Heart left ventricle (tissue), 13 donors: ENCODE measurements at regions not wholly inside any gene's neighbourhood (a gene's known extent, or its start where the extent isn't known, plus 50 kb on each side); places are given as distances from the start of the nearest gene placed in this dataset.

Experiments
- CTCF ChIP-seq, 12 donors: fragments of 200-600 bp; sonication (generic) in 4 of 12; IDR thresholded peaks; one replicate each; pipeline versions ENCODE4 v1.5.0 to v1.8.0; 2018 to 2022; ENCODE audit warnings: antibody characterized with exemption in 12 of 12, mild to moderate bottlenecking in 5 of 12
- POLR2A ChIP-seq, 2 donors: fragments of 450-650 bp; IDR thresholded peaks; one replicate each; pipeline ENCODE4 v1.6.1; 2017; ENCODE audit warnings: antibody characterized with exemption in 2 of 2, mild to moderate bottlenecking in 2 of 2, moderate library complexity in 2 of 2
- donor health status: ischemic (EF 13 %, LVEDD 7.1; RV severe dilation, severe dysfunction).
- donor health status: DM: no; HTN: yes; CAD: no.
- donor health status: DM: no; HTN: no; CAD: no.
- donor health status: ischemic (EF 25% LVEDD 6.9; RV normal size, moderate dysfunction).
- donor health status: ischemic (EF 25% LVEDD 5.7; RV mildly dilated, moderate dysfunction).
- donor health status: ischemic (EF 35%, LVEDD 5.7; RV mildly dilated, moderate dysfunction).
- donor health status: nonischemic (EF 11% LVEDD 7.7; RV severe dilation, severe dysfunction).
- donor health status: DM: yes; HTN: yes; CAD: no.
- donor health status: PGD.
- donor health status: ischemic (EF 29% LVEDD 5.4; RV normal size, mild dysfunction).
- donor health status: nonischemic (EF 23%, LVEDD 6.1; RV moderate dilation, normal function).

- TF ChIP-seq CTCF (IDR thresholded peaks at IDR 0.05) (no peak), POLR2A (IDR thresholded peaks at IDR 0.05) (no peak)
Measured at GRCh38 chr9:78618735-78619134, 321.8 kb downstream of the PSAT1 start.
